ENCODE measurements at regions not wholly inside any gene's neighbourhood (a gene's known extent, or its start where the extent isn't known, plus 50 kb on each side); places are given as distances from the start of the nearest gene placed in this dataset.
"Not testable (repeated sequence)": the region's sequence is repeated elsewhere in the genome, so short reads cannot be mapped to it uniquely, and the experiment has no call there.

DNA sequence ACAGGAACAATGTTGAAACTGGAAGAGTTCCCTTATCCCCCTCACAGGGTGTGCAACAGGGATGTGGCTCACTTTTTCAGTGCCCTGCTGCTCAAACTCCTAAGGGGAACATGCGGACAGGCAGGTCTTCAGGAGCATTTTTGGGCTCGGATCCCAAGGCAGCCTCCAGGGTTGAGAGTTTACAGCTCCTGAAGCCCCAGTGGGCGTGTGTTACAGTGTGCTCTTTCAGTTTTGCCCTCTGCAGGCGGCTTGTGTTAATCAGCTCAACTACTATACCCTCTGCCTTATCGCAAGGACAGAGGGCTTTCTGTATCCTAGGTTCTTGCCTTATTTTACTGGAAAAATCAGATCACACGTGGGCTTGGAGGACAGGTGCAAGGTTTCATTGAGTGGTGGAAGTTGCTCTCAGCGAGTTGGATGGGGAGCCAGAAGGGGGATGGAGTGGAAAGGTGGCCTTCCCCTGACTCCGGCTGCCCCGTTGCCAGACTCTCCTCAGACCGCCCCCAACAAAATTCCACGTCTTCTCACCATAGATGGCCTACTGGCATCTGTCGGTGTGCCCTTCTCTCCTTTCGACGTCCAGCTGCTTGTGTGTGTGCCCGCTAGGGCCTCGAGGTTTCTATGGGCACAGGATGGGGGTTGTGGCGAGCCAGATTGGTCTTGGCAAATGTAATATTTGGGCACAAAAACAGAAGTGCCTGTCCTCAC lies 541.9 kb downstream of the TMX3 start:
- H3K79me2 ChIP-seq (ENCODE audit: insufficient read depth, low read length), result no peaks in the 10 kb centered on the region
- H3K4me2 ChIP-seq (ENCODE audit: low read depth, low read length, poor library complexity, severe bottlenecking), result no peak overlapping the region
- no peaks in the 10 kb centered on the region for H3K9me2 ChIP-seq (replicated peaks; ENCODE audit: low read depth, low read length)
- H3K4me1 ChIP-seq (ENCODE audit: insufficient read depth, low read length, poor library complexity, severe bottlenecking), result no peaks in the 10 kb centered on the region
- no peaks in the 10 kb centered on the region for H3K9me3 ChIP-seq (ENCODE audit: insufficient read depth, low read depth, low read length)
- no peak overlapping the region for H2AFZ ChIP-seq (ENCODE audit: low read length)
- TF ChIP-seq, protein P1, sequence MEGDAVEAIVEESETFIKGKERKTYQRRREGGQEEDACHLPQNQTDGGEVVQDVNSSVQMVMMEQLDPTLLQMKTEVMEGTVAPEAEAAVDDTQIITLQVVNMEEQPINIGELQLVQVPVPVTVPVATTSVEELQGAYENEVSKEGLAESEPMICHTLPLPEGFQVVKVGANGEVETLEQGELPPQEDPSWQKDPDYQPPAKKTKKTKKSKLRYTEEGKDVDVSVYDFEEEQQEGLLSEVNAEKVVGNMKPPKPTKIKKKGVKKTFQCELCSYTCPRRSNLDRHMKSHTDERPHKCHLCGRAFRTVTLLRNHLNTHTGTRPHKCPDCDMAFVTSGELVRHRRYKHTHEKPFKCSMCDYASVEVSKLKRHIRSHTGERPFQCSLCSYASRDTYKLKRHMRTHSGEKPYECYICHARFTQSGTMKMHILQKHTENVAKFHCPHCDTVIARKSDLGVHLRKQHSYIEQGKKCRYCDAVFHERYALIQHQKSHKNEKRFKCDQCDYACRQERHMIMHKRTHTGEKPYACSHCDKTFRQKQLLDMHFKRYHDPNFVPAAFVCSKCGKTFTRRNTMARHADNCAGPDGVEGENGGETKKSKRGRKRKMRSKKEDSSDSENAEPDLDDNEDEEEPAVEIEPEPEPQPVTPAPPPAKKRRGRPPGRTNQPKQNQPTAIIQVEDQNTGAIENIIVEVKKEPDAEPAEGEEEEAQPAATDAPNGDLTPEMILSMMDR (conservative IDR thresholded peaks at IDR 0.05; ENCODE audit: low read length), result peak; percentile 24; the same call in 1 of the 2 replicates
- TF ChIP-seq EZH2phosphoT487 (IDR thresholded peaks at IDR 0.05; ENCODE audit: borderline replicate concordance), result no peak
- no peak overlapping the region for H3K9ac ChIP-seq (ENCODE audit: low read depth, low read length, poor library complexity, severe bottlenecking)
- H3K27me3 ChIP-seq (ENCODE audit: insufficient read depth, low read length, poor library complexity, severe bottlenecking), result no peaks in the 10 kb centered on the region
- H4K20me1 ChIP-seq (ENCODE audit: insufficient read depth, low read length, poor library complexity, severe bottlenecking), result no peaks in the 10 kb centered on the region
- H3K36me3 ChIP-seq (ENCODE audit: insufficient read depth, low read length), result no peaks in the 10 kb centered on the region
- H3K4me3 ChIP-seq (ENCODE audit: low read length, poor library complexity, severe bottlenecking), result no peak overlapping the region
- H3F3A ChIP-seq (ENCODE audit: low read depth), result no peaks in the 10 kb centered on the region

DNA sequence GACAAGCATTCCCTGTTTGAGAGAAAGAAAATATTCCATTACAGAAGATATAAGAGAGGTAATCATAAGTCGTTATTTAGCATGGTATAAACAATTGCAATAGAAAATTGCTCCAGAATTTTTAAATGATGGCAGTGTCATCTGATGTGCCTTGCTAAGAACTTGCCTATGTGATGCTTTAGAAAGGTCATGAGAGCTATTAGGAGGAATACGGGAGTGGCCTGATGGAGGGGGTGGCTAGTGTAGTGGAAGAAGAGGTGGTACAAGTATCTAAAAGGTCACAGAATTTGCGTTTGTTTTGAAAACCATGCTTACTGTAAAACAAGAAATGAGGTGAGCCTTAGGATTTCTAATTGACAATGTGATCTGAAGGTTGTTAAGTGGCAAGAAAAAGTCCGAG lies 550.0 kb downstream of the TMX3 start:
- TF ChIP-seq EZH2phosphoT487 (IDR thresholded peaks at IDR 0.05; ENCODE audit: borderline replicate concordance), result no peak
- TF ChIP-seq, protein P1 (conservative IDR thresholded peaks at IDR 0.05; ENCODE audit: low read length), result no peak
- Histone ChIP-seq H2AFZ (ENCODE audit: low read length) (no peak overlapping the region), H3K9me3 (ENCODE audit: insufficient read depth, low read depth, low read length) (no peaks in the 10 kb centered on the region), H3K4me1 (ENCODE audit: insufficient read depth, low read length, poor library complexity, severe bottlenecking) (no peaks in the 10 kb centered on the region), H3K36me3 (ENCODE audit: insufficient read depth, low read length) (no peaks in the 10 kb centered on the region), H4K20me1 (ENCODE audit: insufficient read depth, low read length, poor library complexity, severe bottlenecking) (no peaks in the 10 kb centered on the region), H3K4me2 (ENCODE audit: low read depth, low read length, poor library complexity, severe bottlenecking) (no peak overlapping the region), H3K9ac (ENCODE audit: low read depth, low read length, poor library complexity, severe bottlenecking) (no peak overlapping the region), H3K79me2 (ENCODE audit: insufficient read depth, low read length) (no peaks in the 10 kb centered on the region), H3K9me2 (replicated peaks; ENCODE audit: low read depth, low read length) (no peaks in the 10 kb centered on the region), H3K27me3 (ENCODE audit: insufficient read depth, low read length, poor library complexity, severe bottlenecking) (no peaks in the 10 kb centered on the region), H3K4me3 (ENCODE audit: low read length, poor library complexity, severe bottlenecking) (no peak overlapping the region), H3F3A (ENCODE audit: low read depth) (no peaks in the 10 kb centered on the region)

DNA sequence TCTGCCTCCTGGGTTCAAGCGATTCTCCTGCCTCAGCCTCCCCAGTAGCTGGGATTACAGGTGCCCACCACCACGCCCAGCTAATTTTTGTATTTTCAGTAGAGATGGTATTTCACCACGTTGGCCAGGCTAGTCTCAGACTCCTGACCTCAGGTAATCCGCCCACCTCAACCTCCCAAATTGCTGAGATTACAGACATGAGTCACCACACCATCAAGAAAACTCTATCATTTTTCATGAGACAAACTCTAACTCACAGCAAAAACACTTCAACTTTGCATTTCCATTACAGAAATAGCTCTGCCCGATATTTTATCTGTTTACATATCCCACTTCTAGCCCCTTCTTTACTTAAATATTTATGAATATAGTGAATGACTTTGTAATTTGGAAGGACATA lies 561.1 kb downstream of the TMX3 start:
- not testable (repeated sequence) for H3K4me2 ChIP-seq (ENCODE audit: low read depth, low read length, poor library complexity, severe bottlenecking); H4K20me1 ChIP-seq (ENCODE audit: insufficient read depth, low read length, poor library complexity, severe bottlenecking); H3K9me2 ChIP-seq (replicated peaks; ENCODE audit: low read depth, low read length); H3K9ac ChIP-seq (ENCODE audit: low read depth, low read length, poor library complexity, severe bottlenecking); H3K36me3 ChIP-seq (ENCODE audit: insufficient read depth, low read length); H3K9me3 ChIP-seq (ENCODE audit: insufficient read depth, low read depth, low read length); H3K4me3 ChIP-seq (ENCODE audit: low read length, poor library complexity, severe bottlenecking); H3K27me3 ChIP-seq (ENCODE audit: insufficient read depth, low read length, poor library complexity, severe bottlenecking); H3K4me1 ChIP-seq (ENCODE audit: insufficient read depth, low read length, poor library complexity, severe bottlenecking); H3F3A ChIP-seq (ENCODE audit: low read depth); H2AFZ ChIP-seq (ENCODE audit: low read length); H3K79me2 ChIP-seq (ENCODE audit: insufficient read depth, low read length)

- Histone ChIP-seq H3K4me3 (ENCODE audit: low read length, poor library complexity, severe bottlenecking) (no peak overlapping the region), H3K79me2 (ENCODE audit: insufficient read depth, low read length) (no peaks in the 10 kb centered on the region), H3K36me3 (ENCODE audit: insufficient read depth, low read length) (no peaks in the 10 kb centered on the region), H3K9me3 (ENCODE audit: insufficient read depth, low read depth, low read length) (no peaks in the 10 kb centered on the region), H3K9me2 (replicated peaks; ENCODE audit: low read depth, low read length) (no peaks in the 10 kb centered on the region), H2AFZ (ENCODE audit: low read length) (no peak overlapping the region), H3K9ac (ENCODE audit: low read depth, low read length, poor library complexity, severe bottlenecking) (no peak overlapping the region), H3K4me1 (ENCODE audit: insufficient read depth, low read length, poor library complexity, severe bottlenecking) (no peaks in the 10 kb centered on the region), H3K4me2 (ENCODE audit: low read depth, low read length, poor library complexity, severe bottlenecking) (no peak overlapping the region), H3F3A (ENCODE audit: low read depth) (no peaks in the 10 kb centered on the region), H4K20me1 (ENCODE audit: insufficient read depth, low read length, poor library complexity, severe bottlenecking) (no peaks in the 10 kb centered on the region), H3K27me3 (ENCODE audit: insufficient read depth, low read length, poor library complexity, severe bottlenecking) (no peaks in the 10 kb centered on the region)
- TF ChIP-seq, protein P1 (conservative IDR thresholded peaks at IDR 0.05; ENCODE audit: low read length), result peak; percentile 39
- TF ChIP-seq EZH2phosphoT487 (IDR thresholded peaks at IDR 0.05; ENCODE audit: borderline replicate concordance), result no peak
These were observed 562.1 kb downstream of the TMX3 start for GRCh38 chr18:68152770-68153169.
